Astrocyte (in vitro differentiated cells and primary cell): ENCODE measurements at regions not wholly inside any gene's neighbourhood (a gene's known extent, or its start where the extent isn't known, plus 50 kb on each side); places are given as distances from the start of the nearest gene placed in this dataset.
"Not testable (repeated sequence)": the region's sequence is repeated elsewhere in the genome, so short reads cannot be mapped to it uniquely, and the experiment has no call there.

Experiments
- CTCF ChIP-seq: IDR thresholded peaks from 2 replicates; pipeline ENCODE4 v1.5.1; 2011; ENCODE audit warnings: low read depth, mild to moderate bottlenecking, inconsistent platforms, low read length, moderate library complexity; ENCODE audit not compliant: insufficient read depth
- EZH2 ChIP-seq: IDR thresholded peaks from 2 replicates; pipeline ENCODE4 v1.6.1; 2012; ENCODE audit warnings: mild to moderate bottlenecking, low read length, inconsistent platforms; ENCODE audit not compliant: insufficient read depth

GRCh38 chr7:91365097-91365496, 100.9 kb downstream of the FZD1 start:
- not testable (repeated sequence) for TF ChIP-seq CTCF, EZH2
